Right kidney (tissue), 1 donor: ENCODE measurements at regions not wholly inside any gene's neighbourhood (a gene's known extent, or its start where the extent isn't known, plus 50 kb on each side); places are given as distances from the start of the nearest gene placed in this dataset.
"Not testable (repeated sequence)": the region's sequence is repeated elsewhere in the genome, so short reads cannot be mapped to it uniquely, and the experiment has no call there.

Experiments
- DNase-seq: peaks from one replicate; pipeline ENCODE4 v3.0.0-alpha.2; 2016

GRCh38 chr5:119897537-119898370, 268.4 kb downstream of the FAM170A start:
- DNase-seq = no peak

- no peak for DNase-seq
Measured at GRCh38 chr5:119899981-119900380, 270.6 kb downstream of the FAM170A start.

- DNase-seq = no peak
Measured at GRCh38 chr5:119902593-119902992, 273.2 kb downstream of the FAM170A start.

GRCh38 chr5:119913425-119913824, 284.1 kb downstream of the FAM170A start:
- no peak for DNase-seq

GRCh38 chr5:119919279-119919678, 289.9 kb downstream of the FAM170A start:
- DNase-seq = no peak

- DNase-seq = no peak
Measured at GRCh38 chr5:119926301-119926700, 296.9 kb downstream of the FAM170A start.

- no peak for DNase-seq
Measured at GRCh38 chr5:119928974-119929373, 299.6 kb downstream of the FAM170A start.

GRCh38 chr5:119930490-119930889, 301.1 kb downstream of the FAM170A start:
- no peak for DNase-seq

- no peak for DNase-seq
Measured at GRCh38 chr5:119943148-119943547, 313.8 kb downstream of the FAM170A start.

GRCh38 chr5:119945691-119946090, 316.3 kb downstream of the FAM170A start:
- no peak for DNase-seq

- DNase-seq = no peak
Measured at GRCh38 chr5:119948162-119948561, 318.8 kb downstream of the FAM170A start.

- DNase-seq = no peak
Measured at GRCh38 chr5:119949426-119949999, 320.2 kb downstream of the FAM170A start.

- DNase-seq = no peak
Measured at GRCh38 chr5:119951330-119951934, 322.1 kb downstream of the FAM170A start.

GRCh38 chr5:119953474-119953873, 324.1 kb downstream of the FAM170A start:
- DNase-seq = no peak

- no peak for DNase-seq
Measured at GRCh38 chr5:119954106-119954505, 324.7 kb downstream of the FAM170A start.

GRCh38 chr5:119961993-119962392, 332.6 kb downstream of the FAM170A start:
- no peak for DNase-seq

GRCh38 chr5:119966028-119966427, 336.7 kb downstream of the FAM170A start:
- no peak for DNase-seq

GRCh38 chr5:119968690-119969089, 339.3 kb downstream of the FAM170A start:
- DNase-seq = no peak

GRCh38 chr5:119987077-119987476, 357.7 kb downstream of the FAM170A start:
- not testable (repeated sequence) for DNase-seq

GRCh38 chr5:119991625-119992024, 362.3 kb downstream of the FAM170A start:
- no peak for DNase-seq

- no peak for DNase-seq
Measured at GRCh38 chr5:119996128-119996527, 366.8 kb downstream of the FAM170A start.

- DNase-seq = no peak
Measured at GRCh38 chr5:120007598-120007997, 378.2 kb downstream of the FAM170A start.

GRCh38 chr5:120012431-120012830, 383.1 kb downstream of the FAM170A start:
- no peak for DNase-seq

GRCh38 chr5:120014535-120014934, 385.2 kb downstream of the FAM170A start:
- DNase-seq = no peak
